NCI-H2081 treated with DMSO at 0.1 percent for 48 hours (cell line): ENCODE measurements at regions not wholly inside any gene's neighbourhood (a gene's known extent, or its start where the extent isn't known, plus 50 kb on each side); places are given as distances from the start of the nearest gene placed in this dataset.

Source experiments
- DNase-seq: peaks from one replicate; lab custom pipeline; 2025; lab: John Stamatoyannopoulos, UW

GRCh38 chr12:118851891-118852290 is 129.4 kb upstream of the SRRM4 start:
- DNase-seq, result no peak

GRCh38 chr12:118853634-118854033 is 127.7 kb upstream of the SRRM4 start:
- DNase-seq, result no peak

- DNase-seq, result no peak
These were observed 125.5 kb upstream of the SRRM4 start for GRCh38 chr12:118855858-118856257.

GRCh38 chr12:118866346-118866745 is 115.0 kb upstream of the SRRM4 start:
- DNase-seq, result no peak

GRCh38 chr12:118870551-118870950 is 110.8 kb upstream of the SRRM4 start:
- no peak for DNase-seq

- no peak for DNase-seq
These were observed 106.4 kb upstream of the SRRM4 start for GRCh38 chr12:118874698-118875548.

GRCh38 chr12:118880720-118881493 is 100.4 kb upstream of the SRRM4 start:
- DNase-seq, result no peak

- DNase-seq, result no peak
These were observed 97.1 kb upstream of the SRRM4 start for GRCh38 chr12:118884226-118884625.

GRCh38 chr12:118900993-118901392 is 80.3 kb upstream of the SRRM4 start:
- DNase-seq, result no peak

- DNase-seq, result no peak
These were observed 72.5 kb upstream of the SRRM4 start for GRCh38 chr12:118908811-118909210.

- no peak for DNase-seq
These were observed 68.6 kb upstream of the SRRM4 start for GRCh38 chr12:118912697-118913270.

- no peak for DNase-seq
These were observed 59.6 kb upstream of the SRRM4 start for GRCh38 chr12:118921761-118922160.

GRCh38 chr12:118922405-118922804 is 58.9 kb upstream of the SRRM4 start:
- no peak for DNase-seq

GRCh38 chr12:118925407-118925806 is 55.9 kb upstream of the SRRM4 start:
- DNase-seq, result no peak

GRCh38 chr12:118925826-118926225 is 55.5 kb upstream of the SRRM4 start:
- no peak for DNase-seq
